ENCODE measurements at regions not wholly inside any gene's neighbourhood (a gene's known extent, or its start where the extent isn't known, plus 50 kb on each side); places are given as distances from the start of the nearest gene placed in this dataset.

GRCh38 chr3:163481738-163482137 is 1596.6 kb downstream of the SI start:
- DNase-seq (no peak), ATAC-seq (ENCODE audit: low read depth) (no peak)
- TF ChIP-seq EZH2 (IDR thresholded peaks at IDR 0.05; ENCODE audit: borderline replicate concordance, insufficient read depth, low read depth, low read length, poor library complexity, severe bottlenecking) (no peak), CTCF (IDR thresholded peaks at IDR 0.05) (no peak)
- Histone ChIP-seq H4K20me1 (ENCODE audit: control insufficient read depth, insufficient read depth, low read length, poor library complexity, severe bottlenecking) (no peaks in the 10 kb centered on the region), H3K4me2 (replicated peaks; ENCODE audit: low read depth, low read length, poor library complexity, severe bottlenecking) (no peak overlapping the region), H3K4me1 (ENCODE audit: control insufficient read depth in 2 of 2, insufficient read depth in 2 of 2, low read length in 2 of 2) (no peaks in the 10 kb centered on the region), H3K9me3 (ENCODE audit: control extremely low read depth in 1 of 3, control insufficient read depth in 2 of 3, insufficient read depth in 1 of 3, low read length in 2 of 3) (no peaks in the 10 kb centered on the region), H2AFZ (ENCODE audit: insufficient read depth, low read depth, low read length, poor library complexity, severe bottlenecking) (no peak overlapping the region), H3K4me3 (ENCODE audit: control extremely low read depth in 1 of 5, extremely low read depth in 1 of 5, insufficient read depth in 1 of 5, low read depth in 2 of 5, low read length in 4 of 5) (no peak overlapping the region), H3K36me3 (replicated peaks in 1 of 2; ENCODE audit: control extremely low read depth in 1 of 2, control insufficient read depth in 1 of 2, extremely low read depth in 1 of 2, insufficient read depth in 2 of 2, low read length in 1 of 2) (no peaks in the 10 kb centered on the region), H3K27ac (ENCODE audit: low read length in 2 of 2) (no peak overlapping the region), H3K79me2 (ENCODE audit: control insufficient read depth, insufficient read depth, low read length) (no peaks in the 10 kb centered on the region), H3K27me3 (replicated peaks in 1 of 4; ENCODE audit: control extremely low read depth in 1 of 4, control insufficient read depth in 3 of 4, insufficient read depth in 4 of 4, low read length in 3 of 4) (no peaks in the 10 kb centered on the region), H3K9ac (ENCODE audit: low read length) (no peak overlapping the region)
- 71% methylated on average over 1 of the region's 1 CpG for WGBS (ENCODE audit: insufficient coverage)
- Mint-ChIP-seq H3K27ac (no peak overlapping the region), H3K9me3 (ENCODE audit: insufficient read depth) (peaks cover 3% of the 10 kb centered on the region), H3K27me3 (no peaks in the 10 kb centered on the region), H3K4me3 (no peak overlapping the region), H3K4me1 (no peaks in the 10 kb centered on the region)
- intact Hi-C loops (cut with micrococcal nuclease): no loop called here
- ChIA-PET CTCF (no interaction called here), POLR2A (no interaction called here)

- no peak for TF ChIP-seq EZH2 (IDR thresholded peaks at IDR 0.05; ENCODE audit: borderline replicate concordance, insufficient read depth, low read depth, low read length, poor library complexity, severe bottlenecking)
- TF ChIP-seq CTCF (IDR thresholded peaks at IDR 0.05): no peak
- Histone ChIP-seq H3K9me3 (ENCODE audit: control extremely low read depth in 1 of 3, control insufficient read depth in 2 of 3, insufficient read depth in 1 of 3, low read length in 2 of 3) (no peaks in the 10 kb centered on the region), H3K4me1 (ENCODE audit: control insufficient read depth in 2 of 2, insufficient read depth in 2 of 2, low read length in 2 of 2) (no peaks in the 10 kb centered on the region), H3K36me3 (replicated peaks in 1 of 2; ENCODE audit: control extremely low read depth in 1 of 2, control insufficient read depth in 1 of 2, extremely low read depth in 1 of 2, insufficient read depth in 2 of 2, low read length in 1 of 2) (no peaks in the 10 kb centered on the region), H2AFZ (ENCODE audit: insufficient read depth, low read depth, low read length, poor library complexity, severe bottlenecking) (no peak overlapping the region), H3K79me2 (ENCODE audit: control insufficient read depth, insufficient read depth, low read length) (no peaks in the 10 kb centered on the region), H3K9ac (ENCODE audit: low read length) (no peak overlapping the region), H3K4me3 (ENCODE audit: control extremely low read depth in 1 of 5, extremely low read depth in 1 of 5, insufficient read depth in 1 of 5, low read depth in 2 of 5, low read length in 4 of 5) (no peak overlapping the region), H3K27me3 (replicated peaks in 1 of 4; ENCODE audit: control extremely low read depth in 1 of 4, control insufficient read depth in 3 of 4, insufficient read depth in 4 of 4, low read length in 3 of 4) (no peaks in the 10 kb centered on the region), H4K20me1 (ENCODE audit: control insufficient read depth, insufficient read depth, low read length, poor library complexity, severe bottlenecking) (no peaks in the 10 kb centered on the region), H3K4me2 (replicated peaks; ENCODE audit: low read depth, low read length, poor library complexity, severe bottlenecking) (no peak overlapping the region), H3K27ac (ENCODE audit: low read length in 2 of 2) (no peak overlapping the region)
- ChIA-PET CTCF (no interaction called here), POLR2A (no interaction called here)
- Mint-ChIP-seq H3K27me3 (no peaks in the 10 kb centered on the region), H3K4me3 (no peak overlapping the region), H3K9me3 (ENCODE audit: insufficient read depth) (no peaks in the 10 kb centered on the region), H3K27ac (no peak overlapping the region), H3K4me1 (no peaks in the 10 kb centered on the region)
- ATAC-seq (ENCODE audit: low read depth): no peak
- DNase-seq: no peak
- WGBS (ENCODE audit: insufficient coverage): no CpG with 5 or more reads among the region's 2 CpGs
- intact Hi-C loops (cut with micrococcal nuclease): no loop called here
Measured at GRCh38 chr3:163476179-163476578, 1602.1 kb downstream of the SI start.

All from B cell (primary cell).